Lower leg skin (tissue), 4 donors: ENCODE measurements at regions not wholly inside any gene's neighbourhood (a gene's known extent, or its start where the extent isn't known, plus 50 kb on each side); places are given as distances from the start of the nearest gene placed in this dataset.

ENCODE experiments used
- DNase-seq, 2 donors: peaks; one replicate each; pipeline ENCODE4 v3.0.0-alpha.2; 2019; ENCODE audit warnings: low spot score in 2 of 2
- H3K4me3 ChIP-seq: fragments of 200-600 bp; sonication (generic); 2 replicates; pipeline ENCODE4 v1.5.1; 2017; ENCODE audit warnings: mild to moderate bottlenecking, low read depth; ENCODE audit not compliant: poor library complexity, severe bottlenecking
- POLR2A ChIP-seq, 2 donors: fragments of 450-650 bp; IDR thresholded peaks; one replicate each; pipeline ENCODE4 v1.6.1; 2016 to 2017; ENCODE audit warnings: antibody characterized with exemption in 2 of 2, mild to moderate bottlenecking in 1 of 2, moderate library complexity in 1 of 2
- WGBS, 2 donors: methylation state at CpG; one replicate each; pipeline ENCODE4 v1.1.5; 2018; 5-methylcytosine and 5-hydroxymethylcytosine counted together
- intact Hi-C: fragments of 100-400 bp; cut with DNase I; formaldehyde crosslinking; loops from one replicate; pipeline ENCODE4 v1.15.0; 2023; ENCODE audit warnings: low total_unique reads
- TF ChIP-seq, protein P1 (sequence below), 3 donors: fragments of 450-650 bp; IDR thresholded peaks; one replicate each; pipeline ENCODE4 v1.5.1; 2016; ENCODE audit warnings: antibody characterized with exemption in 3 of 3, mild to moderate bottlenecking in 3 of 3, moderate library complexity in 2 of 3

DNA sequence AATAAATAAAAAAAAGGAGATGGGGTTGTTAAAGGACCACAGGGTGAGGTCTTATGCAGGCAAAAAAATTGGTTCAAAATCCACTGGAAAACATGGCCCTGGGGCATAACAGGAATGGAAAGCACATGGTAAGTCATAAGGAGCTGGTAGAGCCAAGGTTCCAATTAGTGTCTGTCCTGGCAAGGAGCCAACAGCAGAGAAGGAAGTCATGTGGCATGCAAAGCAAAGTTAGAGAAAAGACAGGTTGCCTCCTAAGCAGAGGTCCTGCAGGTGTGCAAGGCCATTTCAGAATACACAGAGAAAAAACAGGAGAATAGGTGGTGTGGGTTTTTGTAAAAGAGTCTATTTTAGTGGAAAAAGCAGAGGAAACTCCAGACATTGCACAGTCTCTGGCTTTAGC, 1881.7 kb downstream of the ARAP2 start:
- no peak for DNase-seq
- TF ChIP-seq, protein P1, sequence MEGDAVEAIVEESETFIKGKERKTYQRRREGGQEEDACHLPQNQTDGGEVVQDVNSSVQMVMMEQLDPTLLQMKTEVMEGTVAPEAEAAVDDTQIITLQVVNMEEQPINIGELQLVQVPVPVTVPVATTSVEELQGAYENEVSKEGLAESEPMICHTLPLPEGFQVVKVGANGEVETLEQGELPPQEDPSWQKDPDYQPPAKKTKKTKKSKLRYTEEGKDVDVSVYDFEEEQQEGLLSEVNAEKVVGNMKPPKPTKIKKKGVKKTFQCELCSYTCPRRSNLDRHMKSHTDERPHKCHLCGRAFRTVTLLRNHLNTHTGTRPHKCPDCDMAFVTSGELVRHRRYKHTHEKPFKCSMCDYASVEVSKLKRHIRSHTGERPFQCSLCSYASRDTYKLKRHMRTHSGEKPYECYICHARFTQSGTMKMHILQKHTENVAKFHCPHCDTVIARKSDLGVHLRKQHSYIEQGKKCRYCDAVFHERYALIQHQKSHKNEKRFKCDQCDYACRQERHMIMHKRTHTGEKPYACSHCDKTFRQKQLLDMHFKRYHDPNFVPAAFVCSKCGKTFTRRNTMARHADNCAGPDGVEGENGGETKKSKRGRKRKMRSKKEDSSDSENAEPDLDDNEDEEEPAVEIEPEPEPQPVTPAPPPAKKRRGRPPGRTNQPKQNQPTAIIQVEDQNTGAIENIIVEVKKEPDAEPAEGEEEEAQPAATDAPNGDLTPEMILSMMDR (IDR thresholded peaks at IDR 0.05) = no peak
- TF ChIP-seq POLR2A (IDR thresholded peaks at IDR 0.05) = no peak
- no peak overlapping the region for H3K4me3 ChIP-seq
- intact Hi-C loops = no loop called here

DNA sequence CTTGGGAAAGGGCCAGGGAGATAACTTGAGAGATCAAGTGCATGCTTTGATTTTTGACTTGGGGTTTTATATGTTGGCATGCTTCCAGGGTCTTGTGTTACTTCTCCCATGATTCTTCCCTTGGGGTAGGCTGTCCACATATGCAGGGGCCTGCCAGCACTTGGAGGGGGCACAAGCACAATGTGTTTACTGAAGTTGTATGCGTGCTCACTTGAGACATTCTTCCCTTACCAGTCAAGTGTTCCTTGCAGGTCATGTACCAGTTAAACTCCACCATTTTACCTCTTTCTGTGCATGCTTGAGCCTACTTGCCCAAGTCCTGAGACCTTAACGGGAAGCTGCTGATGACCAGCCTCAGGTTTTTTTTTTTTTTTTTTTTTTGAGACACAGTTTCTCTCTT, 1880.5 kb downstream of the ARAP2 start:
- 84 to 89% methylated on average over 2 of the region's 2 CpGs for WGBS, 2 donors
- DNase-seq = no peak
- no peak for TF ChIP-seq POLR2A (IDR thresholded peaks at IDR 0.05)
- TF ChIP-seq, protein P1 (IDR thresholded peaks at IDR 0.05) = no peak
- no peak overlapping the region for H3K4me3 ChIP-seq
- intact Hi-C loops = no loop called here

DNA sequence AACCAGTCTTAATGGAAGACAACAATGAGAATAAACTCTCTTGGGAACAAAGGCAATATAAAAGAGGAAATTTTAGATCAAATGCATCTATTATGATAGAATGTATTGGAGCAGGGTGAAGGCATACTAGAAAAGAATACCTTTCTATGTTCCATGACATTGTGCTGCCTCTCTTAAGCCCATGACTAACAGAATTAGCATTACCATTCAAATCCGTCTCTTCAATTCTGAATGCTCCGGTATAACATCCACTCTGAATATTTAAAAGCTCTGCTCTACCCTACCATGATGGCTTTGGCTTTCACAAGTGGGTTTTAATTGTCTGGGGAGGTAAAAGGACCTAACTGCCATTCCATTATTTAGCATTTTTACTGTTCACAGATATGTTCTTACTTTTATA, 1878.4 kb downstream of the ARAP2 start:
- intact Hi-C loops = no loop called here
- no peak for DNase-seq
- no peak overlapping the region for H3K4me3 ChIP-seq
- 94% methylated on average over 2 of the region's 2 CpGs for WGBS, 2 donors
- TF ChIP-seq, protein P1 (IDR thresholded peaks at IDR 0.05) = no peak
- no peak for TF ChIP-seq POLR2A (IDR thresholded peaks at IDR 0.05)

DNA sequence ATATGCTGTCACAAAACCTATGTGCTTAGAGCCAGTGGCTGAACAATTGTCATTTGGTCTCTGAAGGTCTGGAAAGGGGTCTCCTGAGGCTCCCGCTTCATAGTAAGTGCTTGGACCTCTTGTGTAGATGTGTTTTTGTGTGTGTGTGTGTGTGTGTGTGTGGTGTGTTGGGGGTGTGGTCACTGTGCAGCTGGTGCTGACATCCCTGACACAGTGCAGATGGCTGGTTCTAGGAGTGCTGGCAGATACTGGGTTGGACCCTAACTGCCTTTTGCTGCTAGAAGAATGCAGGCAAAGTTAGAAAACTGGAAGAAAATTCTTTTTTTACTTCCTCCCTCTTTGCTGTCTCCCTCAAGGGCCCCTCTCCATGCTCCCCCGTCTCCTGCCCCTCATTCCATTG, 1872.6 kb downstream of the ARAP2 start:
- no peak overlapping the region for H3K4me3 ChIP-seq
- intact Hi-C loops = no loop called here

DNA sequence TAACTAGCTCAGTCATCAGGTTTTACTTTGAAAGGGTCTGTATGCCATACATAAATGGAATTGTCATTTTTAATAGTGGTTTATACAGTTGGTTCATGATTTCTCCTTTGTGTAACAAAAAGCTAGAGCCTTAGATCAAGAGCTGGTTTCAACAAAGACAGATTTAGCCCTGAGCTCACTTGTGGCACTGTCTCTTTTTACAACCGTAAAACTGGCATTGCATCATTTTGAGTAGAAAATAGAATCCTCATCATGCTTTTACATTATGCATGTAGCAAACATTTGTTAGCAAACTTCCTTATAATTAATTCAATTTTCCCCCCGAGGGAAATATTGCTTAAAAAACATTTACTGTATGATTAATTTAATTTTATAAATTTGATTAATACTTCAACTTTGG, 1871.5 kb downstream of the ARAP2 start:
- intact Hi-C loops = no loop called here
- no peak overlapping the region for H3K4me3 ChIP-seq
- no peak for DNase-seq
- 47 to 52% methylated on average over 2 of the region's 2 CpGs for WGBS, 2 donors
- no peak for TF ChIP-seq POLR2A (IDR thresholded peaks at IDR 0.05)
- TF ChIP-seq, protein P1 (IDR thresholded peaks at IDR 0.05) = no peak

More for the DNA sequence above, 1872.6 kb downstream of the ARAP2 start:
- no peak for DNase-seq
- 74 to 79% methylated on average over 2 of the region's 2 CpGs for WGBS, 2 donors
- no peak for TF ChIP-seq POLR2A (IDR thresholded peaks at IDR 0.05)
- TF ChIP-seq, protein P1 (IDR thresholded peaks at IDR 0.05) = no peak

DNA sequence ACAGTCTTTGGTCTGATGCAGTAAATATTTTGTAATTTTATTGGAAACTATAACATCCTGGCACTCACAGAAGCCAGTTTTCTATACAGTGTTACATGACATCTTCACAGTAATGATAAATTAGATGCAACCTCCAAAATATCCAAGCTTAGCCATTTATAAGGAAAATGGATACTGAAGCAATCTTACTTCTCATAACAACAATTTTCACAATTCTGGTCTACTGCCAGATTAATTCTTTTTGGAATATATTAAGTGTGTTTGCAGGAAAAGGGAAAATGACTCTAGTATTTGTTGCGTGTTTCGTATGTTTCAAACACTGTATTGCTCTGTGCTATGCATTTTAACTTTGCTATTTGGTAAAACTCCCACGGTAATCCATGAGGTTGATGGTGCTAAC, 1870.9 kb downstream of the ARAP2 start:
- TF ChIP-seq POLR2A (IDR thresholded peaks at IDR 0.05) = no peak
- TF ChIP-seq, protein P1 (IDR thresholded peaks at IDR 0.05) = no peak
- intact Hi-C loops = no loop called here

More for the DNA sequence above, 1870.9 kb downstream of the ARAP2 start:
- H3K4me3 ChIP-seq = no peak overlapping the region
- no peak for DNase-seq
- 90 to 91% methylated on average over 3 of the region's 3 CpGs for WGBS, 2 donors
